ENCODE measurements at regions not wholly inside any gene's neighbourhood (a gene's known extent, or its start where the extent isn't known, plus 50 kb on each side); places are given as distances from the start of the nearest gene placed in this dataset.
A peak's percentile ranks its signal among the peaks of the same experiment; 100 is the strongest.
"Not testable (repeated sequence)": the region's sequence is repeated elsewhere in the genome, so short reads cannot be mapped to it uniquely, and the experiment has no call there.

- in situ Hi-C loops (cut with HindIII; ENCODE audit: low sequenced_read_pairs), result no loop called here
- peak; percentile 23 for DNase-seq (ENCODE audit: low read depth)
- no peak overlapping the region for H3K4me3 ChIP-seq (ENCODE audit: low read depth, low read length)
- TF ChIP-seq CTCF (IDR thresholded peaks at IDR 0.05; ENCODE audit: low read depth, low read length, missing control alignments), result peak; percentile 55
These were observed 285.1 kb downstream of the CCSER2 start for GRCh38 chr10:84613336-84614021.

GRCh38 chr10:84626397-84627087, 298.2 kb downstream of the CCSER2 start:
- no peak for TF ChIP-seq CTCF (IDR thresholded peaks at IDR 0.05; ENCODE audit: low read depth, low read length, missing control alignments)
- DNase-seq (ENCODE audit: low read depth), result no peak
- in situ Hi-C loops (cut with HindIII; ENCODE audit: low sequenced_read_pairs), result no loop called here
- H3K4me3 ChIP-seq (ENCODE audit: low read depth, low read length), result no peak overlapping the region

- H3K4me3 ChIP-seq (ENCODE audit: low read depth, low read length), result no peak overlapping the region
- in situ Hi-C loops (cut with HindIII; ENCODE audit: low sequenced_read_pairs), result no loop called here
- TF ChIP-seq CTCF (IDR thresholded peaks at IDR 0.05; ENCODE audit: low read depth, low read length, missing control alignments), result no peak
- DNase-seq (ENCODE audit: low read depth), result no peak
These were observed 304.5 kb downstream of the CCSER2 start for GRCh38 chr10:84632866-84633265.

- in situ Hi-C loops (cut with HindIII; ENCODE audit: low sequenced_read_pairs), result no loop called here
- TF ChIP-seq CTCF (IDR thresholded peaks at IDR 0.05; ENCODE audit: low read depth, low read length, missing control alignments), result no peak
These were observed 306.2 kb downstream of the CCSER2 start for GRCh38 chr10:84634636-84635035.

GRCh38 chr10:84650628-84651027, 322.2 kb downstream of the CCSER2 start:
- in situ Hi-C loops (cut with HindIII; ENCODE audit: low sequenced_read_pairs); H3K4me3 ChIP-seq (ENCODE audit: low read depth, low read length); DNase-seq (ENCODE audit: low read depth): not testable (repeated sequence)

More at GRCh38 chr10:84634636-84635035, 306.2 kb downstream of the CCSER2 start:
- no peak for DNase-seq (ENCODE audit: low read depth)
- H3K4me3 ChIP-seq (ENCODE audit: low read depth, low read length), result no peak overlapping the region

GRCh38 chr10:84654671-84655070, 326.3 kb downstream of the CCSER2 start:
- TF ChIP-seq CTCF (IDR thresholded peaks at IDR 0.05; ENCODE audit: low read depth, low read length, missing control alignments), result no peak
- no peak overlapping the region for H3K4me3 ChIP-seq (ENCODE audit: low read depth, low read length)
- in situ Hi-C loops (cut with HindIII; ENCODE audit: low sequenced_read_pairs), result no loop called here

GRCh38 chr10:84659027-84659426, 330.6 kb downstream of the CCSER2 start:
- DNase-seq (ENCODE audit: low read depth), result no peak
- TF ChIP-seq CTCF (IDR thresholded peaks at IDR 0.05; ENCODE audit: low read depth, low read length, missing control alignments), result no peak
- in situ Hi-C loops (cut with HindIII; ENCODE audit: low sequenced_read_pairs), result no loop called here
- H3K4me3 ChIP-seq (ENCODE audit: low read depth, low read length), result no peak overlapping the region

More at GRCh38 chr10:84654671-84655070, 326.3 kb downstream of the CCSER2 start:
- DNase-seq (ENCODE audit: low read depth), result no peak

Measured in astrocyte of the cerebellum (primary cell).